K562 (cell line): ENCODE measurements at regions not wholly inside any gene's neighbourhood (a gene's known extent, or its start where the extent isn't known, plus 50 kb on each side); places are given as distances from the start of the nearest gene placed in this dataset.

Experiments
- MYC ChIP-seq, 2 experiments: fragments of 250-450 bp in 1 of 2; sonication (Bioruptor Pico) in 1 of 2; IDR thresholded peaks; 2 replicates each; pipeline versions ENCODE4 v1.5.1 to v1.6.1; 2012 to 2021; ENCODE audit warnings: low read depth in 2 of 2, borderline replicate concordance in 1 of 2, improper control_type of control experiment in 1 of 2, low read length in 1 of 2, mild to moderate bottlenecking in 1 of 2, moderate library complexity in 1 of 2
- PHF21A ChIP-seq: fragments of 450-650 bp; IDR thresholded peaks from 2 replicates; pipeline ENCODE4 v1.6.1; 2017; ENCODE audit warnings: low read depth, borderline replicate concordance
- POLR3A ChIP-seq: IDR thresholded peaks from 2 replicates; pipeline ENCODE4 v1.6.1; 2011; ENCODE audit warnings: borderline replicate concordance, mild to moderate bottlenecking, moderate library complexity; ENCODE audit not compliant: insufficient read length, insufficient read depth; ENCODE audit errors: extremely low read depth
- RBM22 ChIP-seq: fragments of 200-400 bp; formaldehyde crosslinking; IDR thresholded peaks from 2 replicates; pipeline ENCODE4 v1.6.1; 2018; ENCODE audit warnings: low read length, low read depth; ENCODE audit not compliant: poor library complexity, severe bottlenecking
- TF ChIP-seq, protein P1 (sequence below), 3 experiments: IDR thresholded peaks in 2 of 3; conservative IDR thresholded peaks in 1 of 3; 2 replicates each; pipeline ENCODE4 v1.5.1; 2011 to 2012; ENCODE audit warnings: low read length in 3 of 3, mild to moderate bottlenecking in 3 of 3, control low read depth in 2 of 3, improper control_type of control experiment in 1 of 3, inconsistent platforms in 1 of 3, low read depth in 1 of 3, mixed read lengths in 1 of 3, moderate library complexity in 1 of 3; ENCODE audit not compliant: insufficient read depth in 2 of 3

DNA sequence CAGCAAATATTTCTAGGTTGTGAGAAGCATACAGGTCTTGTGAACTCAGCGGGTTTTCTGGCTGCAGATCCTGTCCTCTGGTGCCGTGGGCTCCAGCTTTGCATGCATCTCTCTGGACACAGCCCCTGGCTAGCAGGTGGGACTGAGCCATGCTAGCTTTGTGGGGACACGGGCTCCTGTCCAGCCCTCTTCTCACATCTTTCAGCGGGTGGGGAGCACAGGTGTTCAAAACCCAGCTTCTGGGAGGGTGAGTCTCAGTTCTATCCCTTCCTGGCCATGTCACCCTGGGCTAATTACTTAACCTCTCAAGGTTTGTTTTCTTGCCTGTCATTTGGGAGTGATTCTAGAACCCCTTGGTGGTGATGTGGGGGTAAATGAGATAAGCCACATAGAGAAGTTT lies 162.3 kb downstream of the ICE1 start:
- TF ChIP-seq, protein P1, sequence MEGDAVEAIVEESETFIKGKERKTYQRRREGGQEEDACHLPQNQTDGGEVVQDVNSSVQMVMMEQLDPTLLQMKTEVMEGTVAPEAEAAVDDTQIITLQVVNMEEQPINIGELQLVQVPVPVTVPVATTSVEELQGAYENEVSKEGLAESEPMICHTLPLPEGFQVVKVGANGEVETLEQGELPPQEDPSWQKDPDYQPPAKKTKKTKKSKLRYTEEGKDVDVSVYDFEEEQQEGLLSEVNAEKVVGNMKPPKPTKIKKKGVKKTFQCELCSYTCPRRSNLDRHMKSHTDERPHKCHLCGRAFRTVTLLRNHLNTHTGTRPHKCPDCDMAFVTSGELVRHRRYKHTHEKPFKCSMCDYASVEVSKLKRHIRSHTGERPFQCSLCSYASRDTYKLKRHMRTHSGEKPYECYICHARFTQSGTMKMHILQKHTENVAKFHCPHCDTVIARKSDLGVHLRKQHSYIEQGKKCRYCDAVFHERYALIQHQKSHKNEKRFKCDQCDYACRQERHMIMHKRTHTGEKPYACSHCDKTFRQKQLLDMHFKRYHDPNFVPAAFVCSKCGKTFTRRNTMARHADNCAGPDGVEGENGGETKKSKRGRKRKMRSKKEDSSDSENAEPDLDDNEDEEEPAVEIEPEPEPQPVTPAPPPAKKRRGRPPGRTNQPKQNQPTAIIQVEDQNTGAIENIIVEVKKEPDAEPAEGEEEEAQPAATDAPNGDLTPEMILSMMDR (IDR thresholded peaks at IDR 0.05 in 2 of 3, conservative IDR thresholded peaks at IDR 0.05 in 1 of 3; ENCODE audit: insufficient read depth in 2 of 3, low read depth in 1 of 3, low read length in 3 of 3), result no peak
- TF ChIP-seq PHF21A, result no peak
- no peak for TF ChIP-seq POLR3A
- TF ChIP-seq RBM22, result no peak
- TF ChIP-seq MYC (IDR thresholded peaks at IDR 0.05; ENCODE audit: low read depth, low read length), result no peak
- no peak for TF ChIP-seq MYC (CRISPR knock-in tag; IDR thresholded peaks at IDR 0.05; ENCODE audit: borderline replicate concordance, low read depth)
